Activated naive CD4-positive, alpha-beta T cell treated with anti-CD3 and anti-CD28 coated beads, Interleukin-2, amount 50 U/mL, for 24 hours (primary cell): ENCODE measurements at regions not wholly inside any gene's neighbourhood (a gene's known extent, or its start where the extent isn't known, plus 50 kb on each side); places are given as distances from the start of the nearest gene placed in this dataset.

Source experiments
- H3K27ac Mint-ChIP-seq: one replicate; pipeline ENCODE4 v1.8.0; 2021; ENCODE audit warnings: mild to moderate bottlenecking, mixed read lengths
- H3K27me3 Mint-ChIP-seq: one replicate; pipeline ENCODE4 v1.8.0; 2021; ENCODE audit warnings: mixed read lengths
- H3K36me3 Mint-ChIP-seq: one replicate; pipeline ENCODE4 v1.8.0; 2021; ENCODE audit warnings: mixed read lengths
- H3K4me1 Mint-ChIP-seq: one replicate; pipeline ENCODE4 v1.8.0; 2021; ENCODE audit warnings: mixed read lengths
- H3K4me3 Mint-ChIP-seq: one replicate; pipeline ENCODE4 v1.8.0; 2021; ENCODE audit warnings: mild to moderate bottlenecking, mixed read lengths
- H3K9me3 Mint-ChIP-seq: one replicate; pipeline ENCODE4 v1.8.0; 2021; ENCODE audit warnings: mixed read lengths

- no peaks in the 10 kb centered on the region for H3K9me3 Mint-ChIP-seq
These were observed 91.0 kb upstream of the LCLAT1 start for GRCh38 chr2:30356071-30356470.

DNA sequence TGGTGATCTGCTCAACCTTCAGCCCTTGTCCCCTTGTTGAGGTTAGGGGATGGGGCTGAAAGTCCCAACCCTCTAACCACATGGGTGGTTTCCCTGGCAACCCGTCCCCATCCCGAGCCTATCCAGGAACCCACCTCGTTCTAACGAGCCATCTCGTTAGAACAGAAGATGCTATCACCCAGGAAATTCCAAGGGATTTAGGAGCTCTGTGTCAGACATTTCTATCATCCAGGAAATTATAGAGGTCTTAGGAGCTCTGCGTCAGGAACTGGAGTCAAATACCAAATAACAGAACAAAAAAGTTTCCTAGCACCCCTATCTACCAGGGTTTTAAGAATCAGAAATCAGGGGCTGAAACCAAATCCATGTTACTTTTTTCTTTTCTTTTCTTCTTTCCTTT, 90.3 kb upstream of the LCLAT1 start:
- H3K36me3 Mint-ChIP-seq, result no peaks in the 10 kb centered on the region
- H3K27ac Mint-ChIP-seq, result no peak overlapping the region
- H3K27me3 Mint-ChIP-seq, result no peaks in the 10 kb centered on the region
- H3K4me3 Mint-ChIP-seq, result no peak overlapping the region
- H3K4me1 Mint-ChIP-seq, result peaks cover 29% of the 10 kb centered on the region
- no peaks in the 10 kb centered on the region for H3K9me3 Mint-ChIP-seq

More at GRCh38 chr2:30356071-30356470, 91.0 kb upstream of the LCLAT1 start:
- Mint-ChIP-seq H3K4me1 (peaks cover 22% of the 10 kb centered on the region), H3K27me3 (no peaks in the 10 kb centered on the region), H3K4me3 (no peak overlapping the region), H3K36me3 (no peaks in the 10 kb centered on the region), H3K27ac (no peak overlapping the region)

- H3K4me1 Mint-ChIP-seq, result peaks cover 36% of the 10 kb centered on the region
- H3K4me3 Mint-ChIP-seq, result no peak overlapping the region
- no peak overlapping the region for H3K27ac Mint-ChIP-seq
- no peaks in the 10 kb centered on the region for H3K9me3 Mint-ChIP-seq
- no peaks in the 10 kb centered on the region for H3K27me3 Mint-ChIP-seq
- no peaks in the 10 kb centered on the region for H3K36me3 Mint-ChIP-seq
These were observed 88.7 kb upstream of the LCLAT1 start for GRCh38 chr2:30358351-30358750.

GRCh38 chr2:30358842-30359241, 88.2 kb upstream of the LCLAT1 start:
- no peak overlapping the region for H3K4me3 Mint-ChIP-seq
- H3K27me3 Mint-ChIP-seq, result no peaks in the 10 kb centered on the region
- H3K4me1 Mint-ChIP-seq, result peaks cover 38% of the 10 kb centered on the region
- H3K9me3 Mint-ChIP-seq, result no peaks in the 10 kb centered on the region
- H3K36me3 Mint-ChIP-seq, result no peaks in the 10 kb centered on the region
- H3K27ac Mint-ChIP-seq, result no peak overlapping the region

- Mint-ChIP-seq H3K9me3 (no peaks in the 10 kb centered on the region), H3K27ac (no peak overlapping the region), H3K36me3 (no peaks in the 10 kb centered on the region), H3K27me3 (no peaks in the 10 kb centered on the region), H3K4me1 (peaks cover 41% of the 10 kb centered on the region), H3K4me3 (no peak overlapping the region)
These were observed 87.3 kb upstream of the LCLAT1 start for GRCh38 chr2:30359644-30360167.

DNA sequence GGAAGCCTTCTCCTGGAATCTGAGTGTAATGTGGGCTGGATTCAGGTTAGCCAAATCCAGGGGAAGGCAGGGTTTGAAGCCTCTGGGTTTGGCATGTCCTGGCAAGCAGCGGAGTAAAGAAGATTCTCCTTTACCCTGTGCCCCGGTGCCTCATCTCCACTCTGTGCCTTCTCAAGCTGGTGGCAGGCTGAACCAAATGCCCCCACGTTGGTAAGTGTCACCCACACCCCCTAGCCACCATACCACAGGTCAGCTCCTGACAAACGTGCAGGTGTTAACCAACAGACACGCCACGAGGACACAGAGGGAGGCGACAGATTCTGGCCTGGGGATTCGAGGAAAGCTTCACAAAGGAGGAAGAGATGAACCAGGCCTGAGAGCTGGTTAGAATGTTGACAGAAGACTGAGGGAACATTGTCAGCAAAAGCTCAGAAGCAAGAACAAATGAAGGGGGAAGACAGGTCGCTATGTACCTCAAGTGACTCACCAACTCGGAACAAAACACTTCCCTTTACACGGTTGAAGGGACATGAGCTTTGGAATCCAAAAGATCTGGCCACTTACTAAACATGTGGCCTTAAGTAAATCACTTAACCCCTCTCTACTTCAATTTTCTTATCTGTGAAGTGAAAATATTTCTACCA, 85.2 kb upstream of the LCLAT1 start:
- Mint-ChIP-seq H3K4me3 (no peak overlapping the region), H3K36me3 (no peaks in the 10 kb centered on the region), H3K4me1 (peaks cover 62% of the 10 kb centered on the region), H3K27me3 (no peaks in the 10 kb centered on the region), H3K27ac (peak overlapping the region; percentile 79), H3K9me3 (no peaks in the 10 kb centered on the region)

- H3K27ac Mint-ChIP-seq, result no peak overlapping the region
- no peaks in the 10 kb centered on the region for H3K36me3 Mint-ChIP-seq
- peaks cover 63% of the 10 kb centered on the region for H3K4me1 Mint-ChIP-seq
- no peaks in the 10 kb centered on the region for H3K9me3 Mint-ChIP-seq
- no peaks in the 10 kb centered on the region for H3K27me3 Mint-ChIP-seq
- peak overlapping the region; percentile 0 for H3K4me3 Mint-ChIP-seq
These were observed 84.5 kb upstream of the LCLAT1 start for GRCh38 chr2:30362468-30363081.

DNA sequence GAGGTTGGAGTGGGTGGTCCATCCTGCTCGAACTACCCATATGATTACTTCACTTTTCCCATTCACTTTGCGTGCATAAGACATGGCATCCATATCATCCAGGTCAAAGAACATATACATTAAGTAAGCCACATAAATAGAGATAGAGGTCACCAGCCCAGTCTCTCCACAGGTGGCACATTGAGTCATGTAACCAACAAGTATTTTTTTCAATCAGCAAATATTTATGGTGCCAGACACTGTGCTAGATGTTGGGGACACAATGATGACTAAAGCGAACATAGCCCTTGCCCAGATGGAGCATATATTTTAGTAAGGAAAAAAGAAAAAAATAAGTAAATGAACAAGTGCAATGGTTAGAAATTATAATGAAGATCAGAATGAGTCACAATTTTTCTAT, 83.6 kb upstream of the LCLAT1 start:
- H3K36me3 Mint-ChIP-seq, result no peaks in the 10 kb centered on the region
- no peaks in the 10 kb centered on the region for H3K9me3 Mint-ChIP-seq
- H3K4me1 Mint-ChIP-seq, result peaks cover 63% of the 10 kb centered on the region
- no peak overlapping the region for H3K4me3 Mint-ChIP-seq
- no peak overlapping the region for H3K27ac Mint-ChIP-seq
- H3K27me3 Mint-ChIP-seq, result no peaks in the 10 kb centered on the region

DNA sequence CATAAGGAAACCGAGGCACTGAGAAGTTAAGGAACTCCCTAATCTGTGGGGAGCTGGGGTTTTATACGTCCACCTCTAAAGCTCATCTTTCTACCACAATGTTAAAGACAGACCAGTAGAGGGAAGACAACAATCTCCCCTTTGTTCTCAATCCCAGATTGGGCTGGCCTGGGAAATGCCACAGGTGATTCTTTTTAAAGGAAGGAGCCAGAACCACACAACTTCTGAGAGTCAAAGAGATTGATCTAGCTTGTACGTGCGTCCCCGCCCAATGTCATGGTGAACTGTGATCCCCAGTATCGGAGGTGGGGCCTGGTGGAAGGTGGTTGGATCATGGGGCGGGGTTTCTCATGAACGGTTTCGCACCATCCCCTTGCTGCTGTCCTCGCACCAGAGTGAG, 81.8 kb upstream of the LCLAT1 start:
- H3K9me3 Mint-ChIP-seq, result no peaks in the 10 kb centered on the region
- H3K36me3 Mint-ChIP-seq, result no peaks in the 10 kb centered on the region
- peaks cover 56% of the 10 kb centered on the region for H3K4me1 Mint-ChIP-seq
- H3K27me3 Mint-ChIP-seq, result no peaks in the 10 kb centered on the region
- no peak overlapping the region for H3K27ac Mint-ChIP-seq
- H3K4me3 Mint-ChIP-seq, result no peak overlapping the region

- H3K27ac Mint-ChIP-seq, result peak overlapping the region; percentile 23
- H3K27me3 Mint-ChIP-seq, result no peaks in the 10 kb centered on the region
- H3K36me3 Mint-ChIP-seq, result no peaks in the 10 kb centered on the region
- no peaks in the 10 kb centered on the region for H3K9me3 Mint-ChIP-seq
- peaks cover 53% of the 10 kb centered on the region for H3K4me1 Mint-ChIP-seq
- H3K4me3 Mint-ChIP-seq, result no peak overlapping the region
These were observed 80.8 kb upstream of the LCLAT1 start for GRCh38 chr2:30366199-30366691.

DNA sequence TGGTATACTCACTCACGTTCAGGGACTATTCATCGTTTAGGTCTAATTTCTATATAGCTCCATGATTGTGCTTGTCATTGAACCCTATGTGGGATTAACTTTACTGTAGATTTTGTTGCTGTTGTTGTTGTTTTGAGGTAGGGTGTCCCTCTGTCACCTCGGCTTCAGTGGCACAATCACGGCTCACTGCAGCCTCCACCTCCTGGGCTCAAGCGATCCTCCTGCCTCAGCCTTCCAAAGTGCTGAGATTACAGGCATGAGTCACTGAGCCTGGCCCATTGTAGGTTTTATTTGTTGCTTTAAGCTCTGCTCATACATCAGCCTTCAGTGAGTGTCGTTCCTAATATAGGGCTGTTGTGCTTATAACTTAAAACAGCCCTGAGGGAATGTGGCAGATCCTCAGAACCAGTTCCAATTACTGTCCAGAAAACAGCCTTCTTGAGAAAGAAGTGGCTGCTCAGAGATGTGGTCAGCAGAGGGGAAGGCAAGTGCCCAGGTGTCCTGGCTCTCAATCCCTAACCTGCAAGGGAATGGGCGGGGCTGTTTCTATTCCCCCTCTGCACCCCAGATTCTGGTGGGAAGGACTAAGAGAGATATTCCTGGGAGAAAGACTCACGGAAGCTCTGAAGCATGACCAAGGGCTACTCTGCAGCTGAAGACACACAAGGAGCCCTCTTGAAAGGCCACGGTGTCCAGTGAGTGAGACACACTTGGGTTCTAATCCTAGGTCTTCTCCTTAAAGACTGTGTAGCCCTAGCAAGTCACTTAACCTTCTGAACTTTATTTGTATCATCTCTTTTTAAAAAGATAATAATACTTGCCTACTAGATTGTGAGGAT, 79.6 kb upstream of the LCLAT1 start:
- no peak overlapping the region for H3K27ac Mint-ChIP-seq
- H3K4me1 Mint-ChIP-seq, result peaks cover 47% of the 10 kb centered on the region
- H3K4me3 Mint-ChIP-seq, result no peak overlapping the region
- H3K27me3 Mint-ChIP-seq, result no peaks in the 10 kb centered on the region
- no peaks in the 10 kb centered on the region for H3K9me3 Mint-ChIP-seq
- no peaks in the 10 kb centered on the region for H3K36me3 Mint-ChIP-seq

GRCh38 chr2:30368258-30368657, 78.8 kb upstream of the LCLAT1 start:
- Mint-ChIP-seq H3K4me1 (peaks cover 47% of the 10 kb centered on the region), H3K9me3 (no peaks in the 10 kb centered on the region), H3K27me3 (no peaks in the 10 kb centered on the region), H3K4me3 (no peak overlapping the region), H3K27ac (no peak overlapping the region), H3K36me3 (no peaks in the 10 kb centered on the region)

DNA sequence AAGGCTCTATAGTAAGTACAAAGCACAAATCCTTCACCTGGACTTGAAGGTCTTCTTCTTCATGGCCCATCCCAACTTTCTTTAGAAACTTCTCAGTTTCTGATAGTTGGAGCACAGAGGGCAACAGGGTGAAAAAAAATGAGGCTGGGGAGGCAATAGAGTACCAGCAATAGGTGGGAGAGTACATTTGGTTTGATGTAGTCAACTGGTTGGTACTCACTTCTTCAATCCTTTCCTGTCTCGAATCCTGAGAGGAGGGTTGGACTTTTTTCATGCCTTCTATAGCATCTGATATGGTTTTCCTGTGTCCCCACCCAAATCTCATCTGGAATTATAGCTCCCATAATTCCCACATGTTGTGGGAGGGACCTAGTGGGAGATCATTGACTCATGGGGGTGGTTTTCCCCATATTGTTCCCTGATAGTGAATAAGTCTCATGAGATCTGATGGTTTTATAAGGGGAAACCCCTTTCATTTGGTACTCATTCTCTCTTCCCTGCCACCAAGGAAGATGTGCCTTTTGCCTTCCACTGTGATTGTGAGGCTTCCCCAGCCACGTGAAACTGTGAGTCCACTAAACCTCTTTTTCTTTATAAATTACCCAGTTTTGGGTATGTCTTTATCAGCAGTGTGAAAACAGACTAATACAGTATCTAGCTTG, 75.9 kb upstream of the LCLAT1 start:
- peak overlapping the region; percentile 32 for H3K27ac Mint-ChIP-seq
- no peak overlapping the region for H3K4me3 Mint-ChIP-seq
- no peaks in the 10 kb centered on the region for H3K27me3 Mint-ChIP-seq
- H3K4me1 Mint-ChIP-seq, result peaks cover 47% of the 10 kb centered on the region
- H3K36me3 Mint-ChIP-seq, result no peaks in the 10 kb centered on the region
- H3K9me3 Mint-ChIP-seq, result no peaks in the 10 kb centered on the region

DNA sequence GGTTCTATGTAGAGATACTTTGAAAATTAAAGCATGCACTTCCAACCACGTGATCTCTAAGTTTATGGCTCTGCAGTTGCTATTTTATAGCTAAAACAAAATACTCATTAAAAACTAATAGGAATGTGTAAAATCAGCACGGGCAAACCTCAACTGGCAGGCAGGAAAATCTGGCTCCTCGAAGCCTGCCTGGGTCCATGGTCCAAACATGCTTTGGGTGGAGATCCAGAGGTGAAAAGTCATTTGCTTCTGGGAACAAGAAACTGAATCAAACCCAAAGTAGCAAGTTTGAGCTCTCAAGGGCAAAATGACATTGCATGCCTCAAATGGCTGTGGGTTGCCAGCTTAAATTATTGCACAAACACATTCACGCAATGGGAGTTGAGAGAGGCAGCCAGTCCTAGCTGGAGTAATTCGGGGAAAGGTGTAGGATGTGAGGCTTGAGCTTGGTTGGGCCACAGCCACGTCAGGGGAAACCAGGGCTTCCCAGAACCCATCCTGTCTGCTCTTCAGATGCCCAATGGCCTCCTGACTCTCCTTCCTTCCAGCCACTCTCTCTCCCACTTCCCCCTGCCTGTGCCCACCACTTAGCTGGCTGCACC, 75.2 kb upstream of the LCLAT1 start:
- no peaks in the 10 kb centered on the region for H3K9me3 Mint-ChIP-seq
- H3K27ac Mint-ChIP-seq, result no peak overlapping the region
- H3K4me1 Mint-ChIP-seq, result peaks cover 40% of the 10 kb centered on the region
- no peak overlapping the region for H3K4me3 Mint-ChIP-seq
- no peaks in the 10 kb centered on the region for H3K36me3 Mint-ChIP-seq
- H3K27me3 Mint-ChIP-seq, result no peaks in the 10 kb centered on the region

- no peaks in the 10 kb centered on the region for H3K27me3 Mint-ChIP-seq
- H3K36me3 Mint-ChIP-seq, result no peaks in the 10 kb centered on the region
- H3K4me3 Mint-ChIP-seq, result no peak overlapping the region
- H3K27ac Mint-ChIP-seq, result no peak overlapping the region
- H3K4me1 Mint-ChIP-seq, result peaks cover 39% of the 10 kb centered on the region
- no peaks in the 10 kb centered on the region for H3K9me3 Mint-ChIP-seq
These were observed 74.2 kb upstream of the LCLAT1 start for GRCh38 chr2:30372826-30373225.
